ENCODE measurements at regions not wholly inside any gene's neighbourhood (a gene's known extent, or its start where the extent isn't known, plus 50 kb on each side); places are given as distances from the start of the nearest gene placed in this dataset.

DNA sequence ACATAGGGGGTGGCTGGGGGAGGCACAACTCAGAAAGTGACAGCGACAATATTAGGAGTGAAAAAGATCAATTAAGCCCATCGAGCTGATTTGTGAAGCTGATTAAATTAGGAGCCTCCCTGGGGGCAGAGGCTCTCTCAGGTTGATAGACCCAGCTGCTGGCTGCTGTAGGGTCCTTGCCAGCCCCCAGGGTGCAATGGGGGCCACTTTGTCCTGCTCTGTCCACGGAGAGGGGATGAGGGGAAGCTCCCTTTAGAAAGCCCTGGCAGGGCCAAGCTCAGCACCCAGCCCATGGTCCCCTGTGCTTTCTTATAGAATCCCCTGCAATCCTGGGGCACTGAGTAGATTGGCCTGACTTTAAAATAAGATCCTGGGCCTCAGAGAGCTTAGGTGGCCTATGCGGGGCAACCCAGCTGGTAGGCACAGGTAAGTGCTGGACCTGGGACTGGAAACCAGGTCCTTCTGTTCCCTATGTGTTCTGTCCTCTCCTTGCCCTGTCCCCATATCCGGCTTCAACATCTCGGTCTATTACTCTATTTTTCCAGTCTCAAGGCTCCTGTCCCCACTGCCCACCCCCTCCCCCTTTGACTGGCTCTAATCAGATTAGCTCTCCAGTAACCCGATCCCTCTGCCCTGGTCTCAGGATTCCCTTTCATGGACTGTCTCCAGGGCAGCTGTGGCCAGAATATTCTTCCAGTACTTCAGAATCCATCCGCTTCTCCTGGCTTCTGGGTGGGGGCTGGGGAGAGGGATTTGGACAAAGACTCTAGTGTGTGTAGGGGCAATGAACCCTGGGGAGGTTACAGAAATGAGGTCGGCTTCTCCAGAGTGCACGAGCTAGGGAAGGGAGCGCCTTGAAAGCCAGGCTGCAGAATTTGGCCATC is 259.6 kb downstream of the RPS24 start:
- no peaks in the 10 kb centered on the region for H3K9me3 ChIP-seq
- TF ChIP-seq, protein P1, sequence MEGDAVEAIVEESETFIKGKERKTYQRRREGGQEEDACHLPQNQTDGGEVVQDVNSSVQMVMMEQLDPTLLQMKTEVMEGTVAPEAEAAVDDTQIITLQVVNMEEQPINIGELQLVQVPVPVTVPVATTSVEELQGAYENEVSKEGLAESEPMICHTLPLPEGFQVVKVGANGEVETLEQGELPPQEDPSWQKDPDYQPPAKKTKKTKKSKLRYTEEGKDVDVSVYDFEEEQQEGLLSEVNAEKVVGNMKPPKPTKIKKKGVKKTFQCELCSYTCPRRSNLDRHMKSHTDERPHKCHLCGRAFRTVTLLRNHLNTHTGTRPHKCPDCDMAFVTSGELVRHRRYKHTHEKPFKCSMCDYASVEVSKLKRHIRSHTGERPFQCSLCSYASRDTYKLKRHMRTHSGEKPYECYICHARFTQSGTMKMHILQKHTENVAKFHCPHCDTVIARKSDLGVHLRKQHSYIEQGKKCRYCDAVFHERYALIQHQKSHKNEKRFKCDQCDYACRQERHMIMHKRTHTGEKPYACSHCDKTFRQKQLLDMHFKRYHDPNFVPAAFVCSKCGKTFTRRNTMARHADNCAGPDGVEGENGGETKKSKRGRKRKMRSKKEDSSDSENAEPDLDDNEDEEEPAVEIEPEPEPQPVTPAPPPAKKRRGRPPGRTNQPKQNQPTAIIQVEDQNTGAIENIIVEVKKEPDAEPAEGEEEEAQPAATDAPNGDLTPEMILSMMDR (IDR thresholded peaks at IDR 0.05) = no peak
- no peak overlapping the region for H3K27ac ChIP-seq
- DNase-seq (peak in 1 of 4 donors; percentile 57), ATAC-seq (no peak)
- intact Hi-C loops (cut with DNase I) = no loop called here
- H3K27me3 ChIP-seq = no peaks in the 10 kb centered on the region
- no peak overlapping the region for H3K4me3 ChIP-seq
- no peaks in the 10 kb centered on the region for H3K4me1 ChIP-seq
- no peaks in the 10 kb centered on the region for H3K36me3 ChIP-seq

DNA sequence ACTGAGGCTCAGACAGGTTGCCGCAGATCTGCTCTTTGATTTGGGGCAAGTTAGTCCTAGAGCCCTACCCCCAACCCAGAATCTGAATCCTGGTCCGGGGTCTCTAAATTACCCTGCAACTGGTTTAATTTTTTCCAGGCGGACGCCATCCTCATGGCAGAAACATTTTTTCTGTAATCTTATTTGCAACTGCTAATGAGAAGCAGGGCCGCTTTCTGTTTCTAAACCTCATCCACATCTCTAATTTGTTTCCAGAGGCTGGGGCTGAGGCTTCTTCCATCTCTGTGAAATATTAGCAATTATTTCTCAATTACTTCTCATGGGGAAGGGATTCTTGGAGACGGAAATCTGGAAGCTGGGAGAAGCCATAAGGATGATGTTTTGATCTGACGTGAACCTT is 261.6 kb downstream of the RPS24 start:
- no peak for DNase-seq
- peaks cover 0 to 1% of the 10 kb centered on the region in 2 donors for H3K9me3 ChIP-seq
- no peak overlapping the region for H3K4me3 ChIP-seq
- H3K4me1 ChIP-seq = peaks cover 0 to 7% of the 10 kb centered on the region in 2 donors
- no peak for ATAC-seq
- intact Hi-C loops (cut with DNase I) = no loop called here
- no peaks in the 10 kb centered on the region for H3K36me3 ChIP-seq
- TF ChIP-seq, protein P1 (IDR thresholded peaks at IDR 0.05) = no peak
- H3K27me3 ChIP-seq = no peaks in the 10 kb centered on the region
- no peak overlapping the region for H3K27ac ChIP-seq

DNA sequence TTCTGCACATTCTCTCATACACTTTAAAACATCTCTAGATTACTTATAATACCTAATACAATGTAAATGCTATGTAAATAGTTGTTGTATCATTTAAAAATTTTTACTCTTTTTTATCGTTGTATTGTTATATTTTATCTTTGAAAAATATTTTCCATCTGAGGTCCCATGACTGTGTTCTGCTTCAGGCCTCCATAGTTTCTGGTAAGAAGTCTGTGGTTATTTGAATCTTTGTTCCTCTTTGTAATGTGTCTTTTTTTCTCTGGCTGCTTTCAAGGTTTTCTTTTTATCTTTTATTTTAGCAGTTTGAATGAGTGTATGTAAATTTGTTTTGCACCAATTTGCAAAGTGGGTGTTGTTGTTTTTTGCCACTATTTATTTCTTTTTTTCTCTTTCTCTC is 263.1 kb downstream of the RPS24 start:
- H3K9me3 ChIP-seq = peaks cover 0 to 5% of the 10 kb centered on the region in 2 donors
- no peaks in the 10 kb centered on the region for H3K36me3 ChIP-seq
- no peak overlapping the region for H3K27ac ChIP-seq
- peaks cover 0 to 7% of the 10 kb centered on the region in 2 donors for H3K4me1 ChIP-seq
- no peak for DNase-seq
- intact Hi-C loops (cut with DNase I) = no loop called here
- no peaks in the 10 kb centered on the region for H3K27me3 ChIP-seq
- no peak for ATAC-seq
- no peak overlapping the region for H3K4me3 ChIP-seq
- TF ChIP-seq, protein P1 (IDR thresholded peaks at IDR 0.05) = no peak

DNA sequence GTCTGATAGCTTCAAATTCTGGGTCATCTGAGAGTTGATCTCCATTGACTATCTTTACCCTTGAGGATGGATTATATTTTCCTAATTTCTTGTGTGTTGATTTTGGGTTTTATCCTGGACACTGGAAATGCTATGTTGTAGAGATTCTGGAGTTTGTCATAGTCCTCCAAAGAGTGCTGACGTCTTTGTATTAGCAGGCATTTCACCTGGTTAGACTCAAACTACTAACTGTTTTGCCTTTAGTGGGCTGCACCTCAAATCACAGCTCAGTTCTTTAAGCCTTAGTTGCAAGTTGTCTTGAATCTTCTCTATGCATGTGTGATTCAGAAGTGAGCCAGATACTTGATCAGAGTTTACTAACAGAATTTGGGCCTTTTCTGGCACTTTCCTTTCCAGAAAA is 264.3 kb downstream of the RPS24 start:
- peaks cover 7 to 17% of the 10 kb centered on the region in 2 donors for H3K4me1 ChIP-seq
- TF ChIP-seq, protein P1 (IDR thresholded peaks at IDR 0.05) = no peak
- peaks cover 0 to 5% of the 10 kb centered on the region in 2 donors for H3K9me3 ChIP-seq
- H3K27ac ChIP-seq = no peak overlapping the region
- H3K27me3 ChIP-seq = no peaks in the 10 kb centered on the region
- H3K36me3 ChIP-seq = no peaks in the 10 kb centered on the region
- intact Hi-C loops (cut with DNase I) = no loop called here
- DNase-seq = no peak
- H3K4me3 ChIP-seq = no peak overlapping the region
- no peak for ATAC-seq

DNA sequence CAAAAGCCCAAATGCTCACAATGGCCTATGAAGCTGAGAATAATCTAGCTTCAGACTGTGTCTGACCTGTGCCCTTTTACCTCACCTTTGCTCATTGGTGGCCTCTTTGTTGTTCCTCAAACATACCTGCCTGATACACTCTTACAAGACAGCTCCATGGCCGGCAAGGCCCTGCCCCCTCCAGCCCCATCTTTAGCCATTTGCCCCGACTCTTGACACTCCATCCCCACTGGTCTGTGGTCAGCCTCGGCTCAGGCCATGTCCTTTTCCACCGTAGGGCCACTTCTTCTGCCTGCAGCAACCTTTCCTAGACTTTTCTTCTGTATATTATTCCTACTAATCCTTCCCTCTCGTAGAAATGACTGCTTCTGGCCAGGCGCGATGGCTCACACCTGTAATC is 265.2 kb downstream of the RPS24 start:
- no peaks in the 10 kb centered on the region for H3K36me3 ChIP-seq
- no peak overlapping the region for H3K27ac ChIP-seq
- H3K4me3 ChIP-seq = no peak overlapping the region
- peaks cover 10 to 21% of the 10 kb centered on the region in 2 donors for H3K4me1 ChIP-seq
- peaks cover 0 to 5% of the 10 kb centered on the region in 2 donors for H3K9me3 ChIP-seq
- DNase-seq = no peak
- TF ChIP-seq, protein P1 (IDR thresholded peaks at IDR 0.05) = no peak
- no peak for ATAC-seq
- no peaks in the 10 kb centered on the region for H3K27me3 ChIP-seq
- intact Hi-C loops (cut with DNase I) = no loop called here

Data from left lung (tissue), 4 donors.